ENCODE measurements at regions not wholly inside any gene's neighbourhood (a gene's known extent, or its start where the extent isn't known, plus 50 kb on each side); places are given as distances from the start of the nearest gene placed in this dataset.

- TF ChIP-seq CTCF (IDR thresholded peaks at IDR 0.05; ENCODE audit: borderline replicate concordance, extremely low read depth, low read length, poor library complexity, severe bottlenecking) (no peak), EZH2 (IDR thresholded peaks at IDR 0.05; ENCODE audit: borderline replicate concordance, low read depth, low read length, severe bottlenecking) (no peak)
Observed at GRCh38 chr2:217709478-217710210, 293.2 kb downstream of the TNS1 start.
